Adrenal gland (tissue), 5 donors: ENCODE measurements at regions not wholly inside any gene's neighbourhood (a gene's known extent, or its start where the extent isn't known, plus 50 kb on each side); places are given as distances from the start of the nearest gene placed in this dataset.

Source experiments
- POLR2A ChIP-seq, 2 donors: fragments of 450-650 bp; IDR thresholded peaks; one replicate each; pipeline ENCODE4 v1.6.1; 2017; ENCODE audit warnings: antibody characterized with exemption in 2 of 2, mild to moderate bottlenecking in 2 of 2, moderate library complexity in 1 of 2
- TF ChIP-seq, protein P1 (sequence below), 6 experiments: fragments of 450-650 bp in 4 of 6; fragments of 200-600 bp in 2 of 6; sonication (generic) in 1 of 6; IDR thresholded peaks; 1 replicate in 5 of 6; 2 replicates in 1 of 6; pipeline versions ENCODE4 v1.5.1 to v1.8.0; 2016 to 2021; ENCODE audit warnings: antibody characterized with exemption in 6 of 6, mild to moderate bottlenecking in 2 of 6, moderate library complexity in 1 of 6
- donor health status: DM: no; HTN: no; CAD: no.

DNA sequence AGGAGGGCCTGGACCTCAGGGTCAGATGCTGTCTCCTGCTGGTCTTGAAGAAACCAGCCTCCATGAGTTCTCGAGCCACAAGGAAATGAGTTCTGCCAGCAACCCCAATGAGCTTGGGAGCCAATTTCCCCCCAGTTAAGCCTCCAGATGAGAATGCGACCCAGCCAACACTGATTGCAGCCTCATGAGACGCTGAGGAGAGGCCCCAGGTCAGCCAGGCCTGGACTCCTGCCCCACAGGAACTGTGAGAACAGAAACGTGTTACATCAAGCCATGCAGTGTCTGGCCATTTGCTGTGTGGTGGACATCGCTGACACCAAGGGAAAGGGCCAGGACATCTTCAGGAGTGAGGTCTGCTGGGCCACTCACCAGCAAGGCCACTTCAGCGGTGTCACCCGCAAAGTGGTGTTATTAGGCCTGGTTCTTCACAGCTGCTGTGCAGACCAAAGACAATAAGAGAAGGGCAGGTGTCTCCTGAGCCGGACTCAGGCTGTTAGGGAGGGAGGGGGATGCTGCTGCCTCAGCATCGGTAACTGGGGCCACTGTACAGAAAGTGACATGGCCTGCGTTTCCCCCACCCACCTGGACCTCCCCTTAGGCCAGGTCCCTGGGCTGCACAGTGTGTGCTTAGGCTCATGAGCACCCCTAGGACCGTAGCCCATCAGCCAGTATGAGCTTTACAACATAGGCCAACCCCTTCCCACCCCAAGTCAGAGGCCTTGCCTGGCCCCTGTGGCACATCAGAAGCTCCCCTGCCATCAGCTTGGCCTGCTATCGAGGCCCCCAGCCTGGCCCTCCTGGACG is 272.4 kb upstream of the RTL1 start:
- TF ChIP-seq, protein P1, sequence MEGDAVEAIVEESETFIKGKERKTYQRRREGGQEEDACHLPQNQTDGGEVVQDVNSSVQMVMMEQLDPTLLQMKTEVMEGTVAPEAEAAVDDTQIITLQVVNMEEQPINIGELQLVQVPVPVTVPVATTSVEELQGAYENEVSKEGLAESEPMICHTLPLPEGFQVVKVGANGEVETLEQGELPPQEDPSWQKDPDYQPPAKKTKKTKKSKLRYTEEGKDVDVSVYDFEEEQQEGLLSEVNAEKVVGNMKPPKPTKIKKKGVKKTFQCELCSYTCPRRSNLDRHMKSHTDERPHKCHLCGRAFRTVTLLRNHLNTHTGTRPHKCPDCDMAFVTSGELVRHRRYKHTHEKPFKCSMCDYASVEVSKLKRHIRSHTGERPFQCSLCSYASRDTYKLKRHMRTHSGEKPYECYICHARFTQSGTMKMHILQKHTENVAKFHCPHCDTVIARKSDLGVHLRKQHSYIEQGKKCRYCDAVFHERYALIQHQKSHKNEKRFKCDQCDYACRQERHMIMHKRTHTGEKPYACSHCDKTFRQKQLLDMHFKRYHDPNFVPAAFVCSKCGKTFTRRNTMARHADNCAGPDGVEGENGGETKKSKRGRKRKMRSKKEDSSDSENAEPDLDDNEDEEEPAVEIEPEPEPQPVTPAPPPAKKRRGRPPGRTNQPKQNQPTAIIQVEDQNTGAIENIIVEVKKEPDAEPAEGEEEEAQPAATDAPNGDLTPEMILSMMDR (IDR thresholded peaks at IDR 0.05): no peak
- no peak for TF ChIP-seq POLR2A (IDR thresholded peaks at IDR 0.05)
